ENCODE measurements at regions not wholly inside any gene's neighbourhood (a gene's known extent, or its start where the extent isn't known, plus 50 kb on each side); places are given as distances from the start of the nearest gene placed in this dataset.

- DNase-seq, result no peak
Measured at GRCh38 chr4:13036841-13037240, 447.3 kb downstream of the RAB28 start.

- no peak for DNase-seq
Measured at GRCh38 chr4:13032936-13033335, 451.2 kb downstream of the RAB28 start.

GRCh38 chr4:13024147-13025105 lies 459.7 kb downstream of the RAB28 start:
- no peak for DNase-seq

- DNase-seq, result no peak
Measured at GRCh38 chr4:13007802-13008470, 476.2 kb downstream of the RAB28 start.

GRCh38 chr4:12993923-12994322 lies 490.2 kb downstream of the RAB28 start:
- no peak for DNase-seq

- peak in 1 of 5 donors; percentile 1 for DNase-seq
Measured at GRCh38 chr4:12987284-12987683, 496.9 kb downstream of the RAB28 start.

- no peak for DNase-seq
Measured at GRCh38 chr4:12979797-12980196, 504.3 kb downstream of the RAB28 start.

GRCh38 chr4:12978310-12978709 lies 505.8 kb downstream of the RAB28 start:
- DNase-seq, result no peak

- no peak for DNase-seq
Measured at GRCh38 chr4:12975511-12975910, 508.6 kb downstream of the RAB28 start.

GRCh38 chr4:12973522-12973921 lies 510.6 kb downstream of the RAB28 start:
- no peak for DNase-seq

GRCh38 chr4:12968345-12968744 lies 515.8 kb downstream of the RAB28 start:
- DNase-seq, result no peak

- no peak for DNase-seq
Measured at GRCh38 chr4:12966726-12967125, 517.4 kb downstream of the RAB28 start.

- no peak for DNase-seq
Measured at GRCh38 chr4:12965334-12965733, 518.8 kb downstream of the RAB28 start.

GRCh38 chr4:12963912-12964311 lies 520.2 kb downstream of the RAB28 start:
- DNase-seq, result no peak

- DNase-seq, result no peak
Measured at GRCh38 chr4:12963291-12963690, 520.8 kb downstream of the RAB28 start.

GRCh38 chr4:12961713-12962112 lies 522.4 kb downstream of the RAB28 start:
- no peak for DNase-seq

GRCh38 chr4:12958436-12958835 lies 525.7 kb downstream of the RAB28 start:
- no peak for DNase-seq

- DNase-seq, result no peak
Measured at GRCh38 chr4:12957108-12957507, 527.0 kb downstream of the RAB28 start.

- DNase-seq, result no peak
Measured at GRCh38 chr4:12956026-12956425, 528.1 kb downstream of the RAB28 start.

- DNase-seq, result no peak
Measured at GRCh38 chr4:12949719-12950490, 534.2 kb downstream of the RAB28 start.

GRCh38 chr4:12943069-12943468 lies 541.1 kb downstream of the RAB28 start:
- DNase-seq, result no peak

GRCh38 chr4:12933760-12934221 lies 550.3 kb downstream of the RAB28 start:
- no peak for DNase-seq

GRCh38 chr4:12932203-12932788 lies 551.8 kb downstream of the RAB28 start:
- no peak for DNase-seq
